Colonic mucosa (tissue), 4 donors: ENCODE measurements at regions not wholly inside any gene's neighbourhood (a gene's known extent, or its start where the extent isn't known, plus 50 kb on each side); places are given as distances from the start of the nearest gene placed in this dataset.

ENCODE experiments used
- DNase-seq: peaks from one replicate; pipeline ENCODE4 v3.0.0-alpha.2; 2020
- H3K27ac ChIP-seq: fragments of 200-600 bp; one replicate; pipeline ENCODE4 v1.8.0; 2021
- H3K27me3 ChIP-seq: fragments of 200-600 bp; one replicate; pipeline ENCODE4 v1.8.0; 2021
- H3K36me3 ChIP-seq: fragments of 200-600 bp; one replicate; pipeline ENCODE4 v1.8.0; 2021
- H3K4me1 ChIP-seq: fragments of 200-600 bp; one replicate; pipeline ENCODE4 v1.8.0; 2021; ENCODE audit warnings: mild to moderate bottlenecking
- H3K4me3 ChIP-seq: fragments of 200-600 bp; one replicate; pipeline ENCODE4 v1.8.0; 2021
- H3K9ac ChIP-seq, 2 donors: one replicate each; pipeline ENCODE4 v1.7.0; 2013; ENCODE audit warnings: control low read depth in 2 of 2, low read depth in 2 of 2, low read length in 2 of 2
- H3K9me3 ChIP-seq: fragments of 200-600 bp; one replicate; pipeline ENCODE4 v1.8.0; 2021
- CTCF ChIP-seq: fragments of 200-600 bp; IDR thresholded peaks from one replicate; pipeline ENCODE4 v1.8.0; 2022; ENCODE audit warnings: antibody characterized with exemption, mild to moderate bottlenecking
- intact Hi-C: fragments of 100-400 bp; cut with DNase I; formaldehyde crosslinking; loops from one replicate; pipeline ENCODE4 v1.14.1; 2022
- donor health status: healthy.
- donor health status: DM: no; HTN: no; CAD: no.
- donor health status: DM: no; HTN: no; CAD: no.

- H3K9me3 ChIP-seq = no peaks in the 10 kb centered on the region
- TF ChIP-seq CTCF = no peak
- no peaks in the 10 kb centered on the region for H3K27me3 ChIP-seq
- no peaks in the 10 kb centered on the region for H3K4me1 ChIP-seq
- no peaks in the 10 kb centered on the region for H3K36me3 ChIP-seq
- intact Hi-C loops = no loop called here
- no peak for DNase-seq
- no peak overlapping the region for H3K4me3 ChIP-seq
- no peak overlapping the region for H3K9ac ChIP-seq
- H3K27ac ChIP-seq = no peak overlapping the region
These were observed 394.2 kb downstream of the MLLT3 start for GRCh38 chr9:20228096-20228495.

DNA sequence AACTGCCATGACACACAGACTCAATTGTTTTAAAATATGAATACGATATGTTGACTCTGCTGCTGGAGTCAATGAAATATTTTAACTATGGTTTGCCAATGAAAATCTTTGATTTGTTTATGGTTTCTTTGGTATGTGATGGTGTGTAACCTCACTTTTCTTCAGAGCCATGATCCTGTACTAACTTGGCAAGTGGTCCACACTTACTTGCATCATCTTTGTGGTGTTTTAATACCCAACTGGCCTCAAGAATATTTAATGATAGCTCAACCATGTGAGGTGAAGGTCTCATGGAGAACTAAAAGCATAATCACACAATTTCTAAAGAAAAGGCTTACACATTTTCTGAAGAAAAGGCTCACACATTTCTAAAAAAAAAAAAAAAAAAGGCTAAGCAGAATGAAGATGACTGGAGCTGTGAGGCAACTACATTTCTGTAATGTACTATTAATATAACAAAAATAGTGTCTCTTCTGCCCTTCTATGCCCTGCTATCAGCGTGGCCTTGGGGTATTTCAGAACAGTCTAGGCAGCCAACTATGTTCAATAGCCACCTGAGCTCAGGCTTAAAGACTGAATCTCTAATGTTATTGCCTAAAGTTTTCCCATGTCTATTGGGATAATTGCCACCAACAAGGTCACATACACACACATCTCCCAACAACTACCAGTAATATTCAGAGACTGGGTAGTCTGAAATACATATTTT is 395.0 kb downstream of the MLLT3 start:
- intact Hi-C loops = no loop called here
- Histone ChIP-seq H3K36me3 (no peaks in the 10 kb centered on the region), H3K9me3 (no peaks in the 10 kb centered on the region), H3K4me1 (no peaks in the 10 kb centered on the region), H3K27me3 (no peaks in the 10 kb centered on the region), H3K4me3 (no peak overlapping the region), H3K27ac (no peak overlapping the region), H3K9ac (no peak overlapping the region)
- TF ChIP-seq CTCF = no peak
- no peak for DNase-seq

DNA sequence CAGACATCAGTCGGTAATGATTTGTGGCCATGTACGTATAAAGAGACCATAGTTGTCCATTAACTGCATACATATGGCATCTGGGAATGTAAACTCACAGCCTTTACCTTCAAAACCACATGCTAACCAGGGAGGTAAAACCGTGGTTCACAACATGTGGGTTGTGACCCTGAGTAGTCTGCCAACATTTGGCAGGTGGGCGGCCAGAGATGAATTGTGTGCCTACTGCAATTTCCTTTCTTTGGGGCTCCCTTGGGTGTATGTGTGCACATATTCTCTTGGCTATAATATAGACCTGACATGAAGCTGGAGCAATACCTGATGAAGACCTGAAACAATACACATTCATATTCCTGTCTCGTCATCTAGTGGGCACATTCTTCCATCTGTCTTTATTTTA is 396.0 kb downstream of the MLLT3 start:
- no peak overlapping the region for H3K4me3 ChIP-seq
- no peaks in the 10 kb centered on the region for H3K4me1 ChIP-seq
- intact Hi-C loops = no loop called here
- no peak for DNase-seq
- TF ChIP-seq CTCF = no peak
- no peaks in the 10 kb centered on the region for H3K36me3 ChIP-seq
- H3K9me3 ChIP-seq = no peaks in the 10 kb centered on the region
- H3K27ac ChIP-seq = no peak overlapping the region
- no peaks in the 10 kb centered on the region for H3K27me3 ChIP-seq
- H3K9ac ChIP-seq = no peak overlapping the region

GRCh38 chr9:20225826-20226225 is 396.5 kb downstream of the MLLT3 start:
- H3K27ac ChIP-seq = no peak overlapping the region
- no peak overlapping the region for H3K4me3 ChIP-seq
- no peak overlapping the region for H3K9ac ChIP-seq
- H3K9me3 ChIP-seq = no peaks in the 10 kb centered on the region
- intact Hi-C loops = no loop called here
- no peaks in the 10 kb centered on the region for H3K27me3 ChIP-seq
- DNase-seq = no peak
- H3K36me3 ChIP-seq = no peaks in the 10 kb centered on the region
- no peaks in the 10 kb centered on the region for H3K4me1 ChIP-seq
- no peak for TF ChIP-seq CTCF

DNA sequence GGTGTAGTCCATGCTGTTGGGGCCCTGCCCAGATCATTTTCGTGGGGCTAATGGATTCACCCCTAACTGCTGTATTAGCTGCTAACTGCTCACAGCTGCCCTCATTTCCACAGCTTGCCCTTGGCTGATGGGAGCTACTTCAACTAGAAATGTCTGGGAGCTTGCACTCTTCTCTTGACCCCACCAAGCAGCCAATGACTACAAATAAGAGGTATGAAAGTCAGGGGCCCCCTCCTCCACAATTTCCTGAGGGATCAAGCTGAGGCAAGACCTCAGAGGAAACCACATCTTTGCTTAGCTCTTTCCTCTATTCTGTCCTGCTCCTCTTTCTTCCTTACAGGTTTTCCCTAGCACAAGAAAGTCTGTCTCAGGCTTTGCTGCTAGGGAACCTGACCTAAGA is 397.5 kb downstream of the MLLT3 start:
- Histone ChIP-seq H3K27ac (no peak overlapping the region), H3K4me1 (no peaks in the 10 kb centered on the region), H3K9me3 (no peaks in the 10 kb centered on the region), H3K36me3 (no peaks in the 10 kb centered on the region), H3K9ac (no peak overlapping the region), H3K4me3 (no peak overlapping the region), H3K27me3 (no peaks in the 10 kb centered on the region)
- intact Hi-C loops = no loop called here
- TF ChIP-seq CTCF = no peak
- DNase-seq = no peak
